Fibroblast of lung (primary cell): ENCODE measurements at regions not wholly inside any gene's neighbourhood (a gene's known extent, or its start where the extent isn't known, plus 50 kb on each side); places are given as distances from the start of the nearest gene placed in this dataset.

Experiments used
- DNase-seq, 2 donors: peaks; one replicate each; pipeline versions ENCODE4 v3.0.0 to v3.0.0-alpha.2; 2010; ENCODE audit warnings: low read depth in 2 of 2
- H2AFZ ChIP-seq: 2 replicates; pipeline ENCODE4 v1.5.1; 2012; ENCODE audit warnings: low read length, control low read depth, inconsistent platforms
- H3K27ac ChIP-seq: 2 replicates; pipeline ENCODE4 v1.5.1; 2011; ENCODE audit warnings: low read length, control low read depth; ENCODE audit not compliant: insufficient read depth
- H3K27me3 ChIP-seq: 2 replicates; pipeline ENCODE4 v1.5.1; 2011; ENCODE audit warnings: mild to moderate bottlenecking, low read length; ENCODE audit not compliant: control insufficient read depth, insufficient read depth
- H3K36me3 ChIP-seq: 2 replicates; pipeline ENCODE4 v1.5.1; 2011; ENCODE audit warnings: low read length; ENCODE audit not compliant: control insufficient read depth, insufficient read depth
- H3K4me1 ChIP-seq: 2 replicates; pipeline ENCODE4 v1.5.1; 2011; ENCODE audit warnings: low read length; ENCODE audit not compliant: control insufficient read depth, insufficient read depth; ENCODE audit errors: extremely low read depth
- H3K4me2 ChIP-seq: 2 replicates; pipeline ENCODE4 v1.5.1; 2011; ENCODE audit warnings: low read length, control low read depth; ENCODE audit not compliant: insufficient read depth; ENCODE audit errors: extremely low read depth
- H3K4me3 ChIP-seq, 4 experiments: fragments of 200-600 bp in 1 of 4; sonication (generic) in 1 of 4; replicated peaks in 1 of 4; 2 replicates each; pipeline ENCODE4 v1.5.1; 2011 to 2016; ENCODE audit warnings: low read length in 4 of 4, low read depth in 3 of 4, mild to moderate bottlenecking in 3 of 4, control low read depth in 2 of 4, inconsistent platforms in 1 of 4, mixed read lengths in 1 of 4; ENCODE audit not compliant: insufficient read depth in 1 of 4; ENCODE audit errors: control extremely low read depth in 1 of 4
- H3K79me2 ChIP-seq: 2 replicates; pipeline ENCODE4 v1.5.1; 2012; ENCODE audit warnings: mild to moderate bottlenecking, low read length, inconsistent platforms; ENCODE audit not compliant: control insufficient read depth, insufficient read depth
- H3K9ac ChIP-seq: 2 replicates; pipeline ENCODE4 v1.5.1; 2011; ENCODE audit warnings: mild to moderate bottlenecking, low read length, control low read depth; ENCODE audit not compliant: insufficient read depth
- H3K9me3 ChIP-seq: 2 replicates; pipeline ENCODE4 v1.5.1; 2012; ENCODE audit warnings: low read depth, low read length; ENCODE audit not compliant: control insufficient read depth, insufficient read depth
- H4K20me1 ChIP-seq: 2 replicates; pipeline ENCODE4 v1.5.1; 2011; ENCODE audit warnings: low read length; ENCODE audit not compliant: control insufficient read depth, insufficient read depth; ENCODE audit errors: extremely low read depth
- EZH2 ChIP-seq: IDR thresholded peaks from 2 replicates; pipeline ENCODE4 v1.5.1; 2012; ENCODE audit warnings: low read length, control low read depth, mild to moderate bottlenecking; ENCODE audit errors: missing control alignments
- TF ChIP-seq, protein P1 (sequence below), 2 donors: IDR thresholded peaks in 1 of 2; conservative IDR thresholded peaks in 1 of 2; 1 replicate in 1 of 2; 2 replicates in 1 of 2; pipeline ENCODE4 v1.5.1; 2011 to 2012; ENCODE audit warnings: low read length in 2 of 2, control low read depth in 1 of 2, inconsistent platforms in 1 of 2, low read depth in 1 of 2, mild to moderate bottlenecking in 1 of 2

DNA sequence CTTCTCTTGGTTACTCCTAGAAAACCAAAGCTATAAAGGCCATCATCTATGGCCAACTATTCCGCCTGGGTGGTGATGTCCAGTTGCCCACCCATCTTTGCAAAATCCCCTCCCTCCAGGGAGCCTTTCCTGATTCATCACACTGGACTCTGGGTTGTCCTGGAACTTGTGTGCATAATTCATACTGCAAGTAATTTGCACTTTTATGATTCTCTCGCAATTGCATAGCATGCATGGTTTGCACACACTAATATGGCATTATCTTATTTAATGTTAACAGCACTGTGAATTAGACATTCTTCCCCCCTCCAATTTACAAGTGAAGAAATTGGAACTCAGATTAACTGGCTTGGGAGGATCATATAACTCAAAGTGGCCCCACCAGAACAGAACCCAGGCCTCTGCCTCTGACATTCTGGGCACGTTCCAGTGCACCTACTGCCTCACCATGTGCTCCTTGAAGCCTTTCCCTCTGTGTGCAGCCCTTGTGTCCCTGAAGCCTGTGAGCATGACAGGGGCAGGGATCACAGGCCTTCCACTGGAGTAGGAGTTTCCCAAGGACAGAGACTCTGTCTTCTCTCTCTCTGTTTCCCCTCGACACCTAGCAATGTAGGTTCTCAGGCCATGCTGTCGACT is 98.9 kb upstream of the IPO9 start:
- TF ChIP-seq, protein P1, sequence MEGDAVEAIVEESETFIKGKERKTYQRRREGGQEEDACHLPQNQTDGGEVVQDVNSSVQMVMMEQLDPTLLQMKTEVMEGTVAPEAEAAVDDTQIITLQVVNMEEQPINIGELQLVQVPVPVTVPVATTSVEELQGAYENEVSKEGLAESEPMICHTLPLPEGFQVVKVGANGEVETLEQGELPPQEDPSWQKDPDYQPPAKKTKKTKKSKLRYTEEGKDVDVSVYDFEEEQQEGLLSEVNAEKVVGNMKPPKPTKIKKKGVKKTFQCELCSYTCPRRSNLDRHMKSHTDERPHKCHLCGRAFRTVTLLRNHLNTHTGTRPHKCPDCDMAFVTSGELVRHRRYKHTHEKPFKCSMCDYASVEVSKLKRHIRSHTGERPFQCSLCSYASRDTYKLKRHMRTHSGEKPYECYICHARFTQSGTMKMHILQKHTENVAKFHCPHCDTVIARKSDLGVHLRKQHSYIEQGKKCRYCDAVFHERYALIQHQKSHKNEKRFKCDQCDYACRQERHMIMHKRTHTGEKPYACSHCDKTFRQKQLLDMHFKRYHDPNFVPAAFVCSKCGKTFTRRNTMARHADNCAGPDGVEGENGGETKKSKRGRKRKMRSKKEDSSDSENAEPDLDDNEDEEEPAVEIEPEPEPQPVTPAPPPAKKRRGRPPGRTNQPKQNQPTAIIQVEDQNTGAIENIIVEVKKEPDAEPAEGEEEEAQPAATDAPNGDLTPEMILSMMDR (conservative IDR thresholded peaks at IDR 0.05 in 1 of 2, IDR thresholded peaks at IDR 0.05 in 1 of 2; ENCODE audit: low read depth in 1 of 2, low read length in 2 of 2), result no peak
- TF ChIP-seq EZH2, result no peak
- peaks cover 85% of the 10 kb centered on the region for H3K79me2 ChIP-seq
- no peak overlapping the region for H3K9ac ChIP-seq
- no peak overlapping the region for H3K27ac ChIP-seq
- H3K4me2 ChIP-seq, result no peak overlapping the region
- no peak overlapping the region for H2AFZ ChIP-seq
- H4K20me1 ChIP-seq, result peaks cover 7% of the 10 kb centered on the region
- H3K9me3 ChIP-seq, result no peaks in the 10 kb centered on the region
- H3K27me3 ChIP-seq, result no peaks in the 10 kb centered on the region
- peaks cover 14% of the 10 kb centered on the region for H3K4me1 ChIP-seq
- peaks cover 9% of the 10 kb centered on the region for H3K36me3 ChIP-seq
- no peak for DNase-seq
- no peak overlapping the region for H3K4me3 ChIP-seq

DNA sequence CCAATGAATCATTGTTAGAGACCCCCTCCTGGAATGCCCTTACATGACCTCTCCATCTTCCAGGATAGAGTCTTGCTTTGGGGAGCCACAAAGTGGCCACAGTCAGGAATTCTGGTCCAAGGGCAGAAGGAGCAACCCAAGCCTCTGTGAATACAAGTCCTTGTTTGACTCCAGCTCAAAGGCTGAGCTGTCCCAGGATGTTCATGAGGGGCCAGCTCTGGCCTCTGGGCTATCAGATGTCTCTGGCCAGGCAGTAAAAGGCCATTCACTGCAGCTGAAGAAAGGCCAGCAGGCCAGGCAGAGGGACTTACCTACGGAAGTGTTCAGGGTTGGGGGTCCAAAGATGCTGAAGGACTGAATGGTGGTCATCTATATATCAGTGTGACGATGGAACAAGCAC is 98.3 kb upstream of the IPO9 start:
- DNase-seq, result no peak
- Histone ChIP-seq H3K27me3 (no peaks in the 10 kb centered on the region), H2AFZ (no peak overlapping the region), H3K4me2 (no peak overlapping the region), H3K9me3 (no peaks in the 10 kb centered on the region), H4K20me1 (peaks cover 7% of the 10 kb centered on the region), H3K36me3 (peaks cover 9% of the 10 kb centered on the region), H3K9ac (no peak overlapping the region), H3K79me2 (peaks cover 85% of the 10 kb centered on the region), H3K4me1 (peaks cover 14% of the 10 kb centered on the region), H3K4me3 (no peak overlapping the region), H3K27ac (no peak overlapping the region)
- no peak for TF ChIP-seq EZH2
- TF ChIP-seq, protein P1 (conservative IDR thresholded peaks at IDR 0.05 in 1 of 2, IDR thresholded peaks at IDR 0.05 in 1 of 2; ENCODE audit: low read depth in 1 of 2, low read length in 2 of 2), result no peak

DNA sequence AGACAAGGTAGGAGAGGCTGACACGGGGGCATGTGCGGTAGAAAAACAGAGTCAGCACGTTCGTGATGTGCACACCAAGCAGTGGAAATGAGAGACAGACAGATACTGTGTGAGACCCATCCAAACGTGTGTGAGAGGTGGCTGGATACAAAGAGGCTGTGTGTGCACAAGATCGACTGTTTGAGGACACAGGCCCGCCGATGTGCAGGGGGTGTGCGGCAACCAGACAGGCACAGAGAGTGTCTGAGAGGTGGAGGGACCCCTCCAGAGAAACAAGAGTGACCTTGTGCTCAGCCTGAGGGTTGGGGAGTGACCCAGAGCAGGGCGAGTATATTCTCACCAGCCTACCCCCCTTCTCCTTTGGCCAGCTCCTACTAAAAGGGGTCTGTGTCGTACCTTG is 97.8 kb upstream of the IPO9 start:
- peaks cover 86% of the 10 kb centered on the region for H3K79me2 ChIP-seq
- no peak overlapping the region for H3K27ac ChIP-seq
- H3K27me3 ChIP-seq, result no peaks in the 10 kb centered on the region
- no peaks in the 10 kb centered on the region for H3K9me3 ChIP-seq
- no peak for TF ChIP-seq EZH2
- TF ChIP-seq, protein P1 (conservative IDR thresholded peaks at IDR 0.05 in 1 of 2, IDR thresholded peaks at IDR 0.05 in 1 of 2; ENCODE audit: low read depth in 1 of 2, low read length in 2 of 2), result no peak
- H3K4me2 ChIP-seq, result no peak overlapping the region
- peaks cover 11% of the 10 kb centered on the region for H3K36me3 ChIP-seq
- peaks cover 18% of the 10 kb centered on the region for H3K4me1 ChIP-seq
- DNase-seq, result no peak
- no peak overlapping the region for H3K4me3 ChIP-seq
- H2AFZ ChIP-seq, result no peak overlapping the region
- H4K20me1 ChIP-seq, result peaks cover 7% of the 10 kb centered on the region
- H3K9ac ChIP-seq, result no peak overlapping the region
